ENCODE measurements at regions not wholly inside any gene's neighbourhood (a gene's known extent, or its start where the extent isn't known, plus 50 kb on each side); places are given as distances from the start of the nearest gene placed in this dataset.

DNA sequence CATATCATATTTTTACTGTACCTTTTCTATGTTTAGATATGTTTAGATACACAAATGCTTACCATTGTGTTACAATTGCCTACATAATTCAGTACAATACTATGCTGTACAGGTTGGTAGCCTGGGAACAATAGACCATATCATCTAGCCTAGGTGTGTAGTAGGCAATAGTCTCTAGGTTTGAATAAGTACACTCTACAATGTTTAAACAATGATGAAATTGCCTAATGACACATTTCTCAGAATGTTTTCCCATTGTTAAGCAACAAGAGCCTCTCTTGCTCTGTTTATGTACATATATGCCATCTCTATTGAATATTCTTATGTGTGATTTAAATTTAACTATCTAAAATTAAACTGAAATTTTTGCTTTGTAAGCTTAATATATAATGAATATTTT lies 209.6 kb upstream of the ST8SIA4 start:
- Histone ChIP-seq H4K20me1 (ENCODE audit: insufficient read depth, low read length) (no peaks in the 10 kb centered on the region), H3K4me1 (ENCODE audit: insufficient read depth, low read length, severe bottlenecking) (no peaks in the 10 kb centered on the region), H3K27ac (ENCODE audit: low read depth, low read length, poor library complexity, severe bottlenecking) (no peak overlapping the region)

GRCh38 chr5:101103874-101104273 lies 200.8 kb upstream of the ST8SIA4 start:
- Histone ChIP-seq H3K79me2 (ENCODE audit: insufficient read depth, low read length) (no peaks in the 10 kb centered on the region), H3K9me2 (ENCODE audit: low read depth, low read length) (no peaks in the 10 kb centered on the region), H2AFZ (ENCODE audit: low read length) (no peak overlapping the region), H3K4me1 (ENCODE audit: insufficient read depth, low read length, severe bottlenecking) (no peaks in the 10 kb centered on the region), H3K27ac (ENCODE audit: low read depth, low read length, poor library complexity, severe bottlenecking) (no peak overlapping the region), H3F3A (ENCODE audit: insufficient read depth, low read length) (no peaks in the 10 kb centered on the region), H3K4me3 (ENCODE audit: low read depth, low read length, poor library complexity, severe bottlenecking) (no peak overlapping the region), H3K9ac (ENCODE audit: low read length) (no peak overlapping the region), H3K27me3 (ENCODE audit: insufficient read depth, low read length) (no peaks in the 10 kb centered on the region), H4K20me1 (ENCODE audit: insufficient read depth, low read length) (no peaks in the 10 kb centered on the region), H3K36me3 (ENCODE audit: insufficient read depth, low read length) (no peaks in the 10 kb centered on the region), H3K4me2 (ENCODE audit: low read length) (no peak overlapping the region), H3K9me3 (ENCODE audit: low read length) (no peaks in the 10 kb centered on the region)
- TF ChIP-seq, protein P1, sequence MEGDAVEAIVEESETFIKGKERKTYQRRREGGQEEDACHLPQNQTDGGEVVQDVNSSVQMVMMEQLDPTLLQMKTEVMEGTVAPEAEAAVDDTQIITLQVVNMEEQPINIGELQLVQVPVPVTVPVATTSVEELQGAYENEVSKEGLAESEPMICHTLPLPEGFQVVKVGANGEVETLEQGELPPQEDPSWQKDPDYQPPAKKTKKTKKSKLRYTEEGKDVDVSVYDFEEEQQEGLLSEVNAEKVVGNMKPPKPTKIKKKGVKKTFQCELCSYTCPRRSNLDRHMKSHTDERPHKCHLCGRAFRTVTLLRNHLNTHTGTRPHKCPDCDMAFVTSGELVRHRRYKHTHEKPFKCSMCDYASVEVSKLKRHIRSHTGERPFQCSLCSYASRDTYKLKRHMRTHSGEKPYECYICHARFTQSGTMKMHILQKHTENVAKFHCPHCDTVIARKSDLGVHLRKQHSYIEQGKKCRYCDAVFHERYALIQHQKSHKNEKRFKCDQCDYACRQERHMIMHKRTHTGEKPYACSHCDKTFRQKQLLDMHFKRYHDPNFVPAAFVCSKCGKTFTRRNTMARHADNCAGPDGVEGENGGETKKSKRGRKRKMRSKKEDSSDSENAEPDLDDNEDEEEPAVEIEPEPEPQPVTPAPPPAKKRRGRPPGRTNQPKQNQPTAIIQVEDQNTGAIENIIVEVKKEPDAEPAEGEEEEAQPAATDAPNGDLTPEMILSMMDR (IDR thresholded peaks at IDR 0.05; ENCODE audit: low read length) = no peak
- TF ChIP-seq EZH2 (IDR thresholded peaks at IDR 0.05; ENCODE audit: borderline replicate concordance, low read length) = no peak

More for the DNA sequence above, 209.6 kb upstream of the ST8SIA4 start:
- no peak overlapping the region for H2AFZ ChIP-seq (ENCODE audit: low read length)
- no peak overlapping the region for H3K4me2 ChIP-seq (ENCODE audit: low read length)
- no peaks in the 10 kb centered on the region for H3K9me3 ChIP-seq (ENCODE audit: low read length)
- H3K79me2 ChIP-seq (ENCODE audit: insufficient read depth, low read length) = no peaks in the 10 kb centered on the region
- H3F3A ChIP-seq (ENCODE audit: insufficient read depth, low read length) = no peaks in the 10 kb centered on the region
- H3K27me3 ChIP-seq (ENCODE audit: insufficient read depth, low read length) = no peaks in the 10 kb centered on the region
- H3K36me3 ChIP-seq (ENCODE audit: insufficient read depth, low read length) = no peaks in the 10 kb centered on the region
- H3K4me3 ChIP-seq (ENCODE audit: low read depth, low read length, poor library complexity, severe bottlenecking) = no peak overlapping the region
- H3K9ac ChIP-seq (ENCODE audit: low read length) = no peak overlapping the region
- H3K9me2 ChIP-seq (ENCODE audit: low read depth, low read length) = no peaks in the 10 kb centered on the region
- TF ChIP-seq, protein P1 (IDR thresholded peaks at IDR 0.05; ENCODE audit: low read length) = no peak
- TF ChIP-seq EZH2 (IDR thresholded peaks at IDR 0.05; ENCODE audit: borderline replicate concordance, low read length) = no peak

DNA sequence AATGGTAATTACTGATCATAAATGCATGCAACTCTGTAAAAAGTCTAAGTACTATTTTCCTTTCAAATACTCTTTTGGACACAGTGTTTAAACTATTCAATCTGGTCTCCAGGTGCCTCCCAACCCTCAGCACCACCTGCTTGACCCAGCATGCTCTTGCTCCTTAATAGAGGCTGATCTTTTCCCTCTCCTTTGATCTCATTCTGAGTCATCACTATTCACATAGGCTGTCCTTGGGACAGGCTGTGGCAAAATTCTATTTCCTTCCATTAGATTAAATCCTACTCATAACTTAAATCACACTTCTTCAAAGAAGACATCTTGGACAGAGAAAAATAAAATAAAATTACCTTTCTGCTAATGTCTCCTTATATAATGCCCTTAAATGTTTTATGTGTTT lies 199.4 kb upstream of the ST8SIA4 start:
- TF ChIP-seq, protein P1 (IDR thresholded peaks at IDR 0.05; ENCODE audit: low read length) = no peak
- TF ChIP-seq EZH2 (IDR thresholded peaks at IDR 0.05; ENCODE audit: borderline replicate concordance, low read length) = no peak
- no peaks in the 10 kb centered on the region for H3K79me2 ChIP-seq (ENCODE audit: insufficient read depth, low read length)

More for the DNA sequence above, 199.4 kb upstream of the ST8SIA4 start:
- no peaks in the 10 kb centered on the region for H3K9me2 ChIP-seq (ENCODE audit: low read depth, low read length)
- no peaks in the 10 kb centered on the region for H3F3A ChIP-seq (ENCODE audit: insufficient read depth, low read length)
- H3K27ac ChIP-seq (ENCODE audit: low read depth, low read length, poor library complexity, severe bottlenecking) = no peak overlapping the region
- H4K20me1 ChIP-seq (ENCODE audit: insufficient read depth, low read length) = no peaks in the 10 kb centered on the region
- no peak overlapping the region for H3K9ac ChIP-seq (ENCODE audit: low read length)
- H3K4me1 ChIP-seq (ENCODE audit: insufficient read depth, low read length, severe bottlenecking) = no peaks in the 10 kb centered on the region
- H3K9me3 ChIP-seq (ENCODE audit: low read length) = no peaks in the 10 kb centered on the region
- H3K27me3 ChIP-seq (ENCODE audit: insufficient read depth, low read length) = no peaks in the 10 kb centered on the region
- H3K4me3 ChIP-seq (ENCODE audit: low read depth, low read length, poor library complexity, severe bottlenecking) = no peak overlapping the region
- no peak overlapping the region for H2AFZ ChIP-seq (ENCODE audit: low read length)
- H3K4me2 ChIP-seq (ENCODE audit: low read length) = no peak overlapping the region
- H3K36me3 ChIP-seq (ENCODE audit: insufficient read depth, low read length) = no peaks in the 10 kb centered on the region
